Sigmoid colon (tissue), 6 donors: ENCODE measurements at regions not wholly inside any gene's neighbourhood (a gene's known extent, or its start where the extent isn't known, plus 50 kb on each side); places are given as distances from the start of the nearest gene placed in this dataset.

Experiments used
- DNase-seq: peaks from one replicate; pipeline ENCODE4 v3.0.0-alpha.2; 2019
- H3K27ac ChIP-seq, 4 donors: fragments of 200-600 bp; sonication (generic); one replicate each; pipeline ENCODE4 v1.5.1; 2016 to 2019; ENCODE audit warnings: mild to moderate bottlenecking in 1 of 4
- H3K27me3 ChIP-seq, 3 donors: fragments of 200-600 bp; sonication (generic); one replicate each; pipeline ENCODE4 v1.5.1; 2019; ENCODE audit warnings: mild to moderate bottlenecking in 1 of 3
- H3K36me3 ChIP-seq, 4 donors: fragments of 200-600 bp; sonication (generic); one replicate each; pipeline ENCODE4 v1.5.1; 2016 to 2019
- H3K4me1 ChIP-seq, 4 donors: fragments of 200-600 bp; sonication (generic); one replicate each; pipeline ENCODE4 v1.5.1; 2017 to 2019
- H3K4me3 ChIP-seq, 4 donors: fragments of 200-600 bp; sonication (generic); one replicate each; pipeline ENCODE4 v1.5.1; 2017 to 2019; ENCODE audit warnings: mild to moderate bottlenecking in 2 of 4, moderate library complexity in 1 of 4
- H3K9me3 ChIP-seq, 4 donors: fragments of 200-600 bp in 3 of 4; sonication (generic) in 3 of 4; one replicate each; pipeline versions ENCODE4 v1.5.1 to v1.6.1; 2013 to 2019
- EP300 ChIP-seq, 4 donors: sonication (generic); formaldehyde crosslinking; IDR thresholded peaks; one replicate each; pipeline ENCODE4 v1.6.1; 2017; ENCODE audit warnings: antibody characterized with exemption in 4 of 4
- POLR2A ChIP-seq, 2 donors: fragments of 450-650 bp; IDR thresholded peaks; one replicate each; pipeline ENCODE4 v1.6.1; 2016; ENCODE audit warnings: antibody characterized with exemption in 2 of 2, mild to moderate bottlenecking in 2 of 2, moderate library complexity in 2 of 2
- POLR2AphosphoS5 ChIP-seq, 4 donors: sonication (generic); formaldehyde crosslinking; IDR thresholded peaks; one replicate each; pipeline ENCODE4 v1.6.1; 2017; ENCODE audit warnings: antibody characterized with exemption in 4 of 4
- WGBS, 2 donors: extraction: QIAGEN DNeasy Blood & Tissue Kit; methylation state at CpG; one replicate each; pipeline ENCODE4 v1.1.7; 2013; 5-methylcytosine and 5-hydroxymethylcytosine counted together
- intact Hi-C: fragments of 100-400 bp; cut with DNase I; formaldehyde crosslinking; loops from one replicate; pipeline ENCODE4 v1.15.1; 2023
- TF ChIP-seq, protein P1 (sequence below), 4 experiments: fragments of 450-650 bp in 3 of 4; fragments of 200-600 bp in 1 of 4; IDR thresholded peaks; one replicate each; pipeline ENCODE4 v1.5.1; 2016 to 2019; ENCODE audit warnings: antibody characterized with exemption in 4 of 4, mild to moderate bottlenecking in 3 of 4, moderate library complexity in 2 of 4
- donor health status: healthy with polysubstance abuse.
- donor health status: healthy.

DNA sequence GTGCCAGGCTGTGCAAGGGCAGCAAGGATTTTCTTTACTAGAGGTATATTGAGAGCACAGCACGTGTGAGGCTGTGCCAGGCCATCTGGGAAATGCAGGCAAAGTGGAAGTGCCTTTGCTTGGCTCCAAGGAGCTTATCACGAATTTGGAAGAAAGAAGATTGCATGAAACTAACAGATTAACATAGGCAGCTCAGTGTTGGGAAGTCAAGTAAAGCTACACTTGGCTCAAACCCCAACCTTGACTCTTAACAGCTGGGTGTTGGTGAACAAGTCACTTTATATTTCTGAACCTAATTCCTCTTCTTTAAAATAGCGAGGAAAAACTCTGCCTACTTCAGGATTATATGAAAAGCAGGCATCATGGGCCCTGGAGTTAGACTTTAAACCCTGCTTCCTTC lies 105.2 kb downstream of the PLCE1 start:
- H3K9me3 ChIP-seq = no peaks in the 10 kb centered on the region
- TF ChIP-seq EP300 (IDR thresholded peaks at IDR 0.05) = no peak
- TF ChIP-seq POLR2AphosphoS5 (IDR thresholded peaks at IDR 0.05) = no peak
- TF ChIP-seq, protein P1, sequence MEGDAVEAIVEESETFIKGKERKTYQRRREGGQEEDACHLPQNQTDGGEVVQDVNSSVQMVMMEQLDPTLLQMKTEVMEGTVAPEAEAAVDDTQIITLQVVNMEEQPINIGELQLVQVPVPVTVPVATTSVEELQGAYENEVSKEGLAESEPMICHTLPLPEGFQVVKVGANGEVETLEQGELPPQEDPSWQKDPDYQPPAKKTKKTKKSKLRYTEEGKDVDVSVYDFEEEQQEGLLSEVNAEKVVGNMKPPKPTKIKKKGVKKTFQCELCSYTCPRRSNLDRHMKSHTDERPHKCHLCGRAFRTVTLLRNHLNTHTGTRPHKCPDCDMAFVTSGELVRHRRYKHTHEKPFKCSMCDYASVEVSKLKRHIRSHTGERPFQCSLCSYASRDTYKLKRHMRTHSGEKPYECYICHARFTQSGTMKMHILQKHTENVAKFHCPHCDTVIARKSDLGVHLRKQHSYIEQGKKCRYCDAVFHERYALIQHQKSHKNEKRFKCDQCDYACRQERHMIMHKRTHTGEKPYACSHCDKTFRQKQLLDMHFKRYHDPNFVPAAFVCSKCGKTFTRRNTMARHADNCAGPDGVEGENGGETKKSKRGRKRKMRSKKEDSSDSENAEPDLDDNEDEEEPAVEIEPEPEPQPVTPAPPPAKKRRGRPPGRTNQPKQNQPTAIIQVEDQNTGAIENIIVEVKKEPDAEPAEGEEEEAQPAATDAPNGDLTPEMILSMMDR (IDR thresholded peaks at IDR 0.05) = no peak
- no peak for TF ChIP-seq POLR2A (IDR thresholded peaks at IDR 0.05)
- H3K36me3 ChIP-seq = no peaks in the 10 kb centered on the region
- H3K27me3 ChIP-seq = no peaks in the 10 kb centered on the region
- 66 to 76% methylated on average over 3 of the region's 3 CpGs for WGBS, 2 donors
- no peak overlapping the region for H3K4me3 ChIP-seq
- DNase-seq = no peak
- no peak overlapping the region for H3K27ac ChIP-seq
- H3K4me1 ChIP-seq = peaks cover 0 to 22% (median 8%) of the 10 kb centered on the region in 4 donors
- intact Hi-C loops = no loop called here

DNA sequence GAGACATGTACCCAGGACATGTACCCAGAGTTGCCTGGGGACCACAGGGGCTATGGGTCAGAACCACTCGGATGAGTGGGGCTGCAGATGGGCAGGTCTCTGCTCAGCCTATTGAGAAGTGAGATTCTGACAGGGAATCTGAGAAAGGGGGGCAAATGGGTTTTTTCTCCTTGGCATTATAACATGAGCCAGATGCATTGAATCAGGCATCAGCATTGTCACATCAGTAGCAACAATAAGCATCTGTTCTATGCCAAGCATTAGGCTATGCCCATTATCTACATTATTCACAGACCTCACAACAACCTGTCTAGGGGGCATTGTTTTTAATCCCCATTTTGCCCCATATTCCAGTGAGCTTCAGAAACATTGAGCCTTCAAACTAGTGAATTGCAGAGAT lies 108.2 kb downstream of the PLCE1 start:
- Histone ChIP-seq H3K9me3 (no peaks in the 10 kb centered on the region), H3K36me3 (no peaks in the 10 kb centered on the region), H3K4me3 (no peak overlapping the region), H3K27me3 (no peaks in the 10 kb centered on the region), H3K27ac (no peak overlapping the region), H3K4me1 (peaks cover 0 to 29% (median 15%) of the 10 kb centered on the region in 4 donors)
- intact Hi-C loops = no loop called here
- no peak for TF ChIP-seq POLR2AphosphoS5 (IDR thresholded peaks at IDR 0.05)
- TF ChIP-seq EP300 (IDR thresholded peaks at IDR 0.05) = no peak
- TF ChIP-seq POLR2A (IDR thresholded peaks at IDR 0.05) = no peak
- TF ChIP-seq, protein P1 (IDR thresholded peaks at IDR 0.05) = no peak
- 90 to 91% methylated on average over 1 of the region's 1 CpG for WGBS, 2 donors
- no peak for DNase-seq

DNA sequence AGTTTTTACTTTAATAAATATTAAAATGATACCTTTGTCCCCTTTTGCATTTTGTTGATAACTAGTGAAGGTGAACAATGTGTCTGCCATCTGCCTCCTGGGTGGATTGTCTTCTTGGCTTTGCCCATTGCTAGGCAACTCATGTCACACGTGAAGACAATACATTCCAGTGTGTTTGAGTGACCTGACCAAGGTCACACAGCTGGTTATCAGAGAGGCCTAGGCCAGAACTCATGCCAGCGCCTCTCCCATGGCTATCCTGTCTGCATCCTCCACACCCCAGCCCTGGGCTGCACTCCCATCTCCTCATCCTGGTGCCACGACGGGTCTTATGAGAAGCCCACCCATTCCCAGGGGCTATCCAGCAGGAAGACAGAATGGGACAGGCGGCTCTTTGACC lies 108.7 kb downstream of the PLCE1 start:
- no peaks in the 10 kb centered on the region for H3K27me3 ChIP-seq
- WGBS, 2 donors = 79 to 88% methylated on average over 5 of the region's 5 CpGs
- no peak for DNase-seq
- intact Hi-C loops = no loop called here
- no peaks in the 10 kb centered on the region for H3K9me3 ChIP-seq
- TF ChIP-seq EP300 (IDR thresholded peaks at IDR 0.05) (no peak), POLR2A (IDR thresholded peaks at IDR 0.05) (no peak), POLR2AphosphoS5 (IDR thresholded peaks at IDR 0.05) (no peak)
- TF ChIP-seq, protein P1 (IDR thresholded peaks at IDR 0.05) = no peak
- peak overlapping the region in 1 of 4 donors; percentile 21 for H3K27ac ChIP-seq
- H3K4me1 ChIP-seq = peaks cover 0 to 29% (median 15%) of the 10 kb centered on the region in 4 donors
- H3K4me3 ChIP-seq = no peak overlapping the region
- H3K36me3 ChIP-seq = no peaks in the 10 kb centered on the region

DNA sequence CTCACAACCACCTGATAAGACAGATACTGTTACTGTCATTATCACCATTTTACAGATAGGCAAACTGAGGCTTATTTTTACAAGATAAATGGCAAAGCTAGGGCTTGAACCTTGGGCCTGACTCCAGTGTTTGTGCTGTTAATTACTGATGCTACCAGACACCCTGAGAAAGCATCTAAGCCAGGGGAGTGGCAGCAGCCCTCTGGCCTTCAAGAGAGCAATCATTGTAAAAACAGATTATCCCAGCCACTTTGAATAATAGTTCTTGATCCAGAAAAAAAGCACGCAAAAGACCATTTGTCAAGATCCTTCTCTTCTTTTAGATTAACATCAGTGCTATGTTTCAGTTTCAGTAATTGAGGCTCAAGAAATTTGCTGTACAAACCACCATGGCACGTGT lies 109.5 kb downstream of the PLCE1 start:
- intact Hi-C loops = no loop called here
- Histone ChIP-seq H3K36me3 (no peaks in the 10 kb centered on the region), H3K27ac (peak overlapping the region in 1 of 4 donors; percentile 21), H3K4me3 (no peak overlapping the region), H3K4me1 (peaks cover 0 to 29% (median 15%) of the 10 kb centered on the region in 4 donors), H3K27me3 (no peaks in the 10 kb centered on the region), H3K9me3 (no peaks in the 10 kb centered on the region)
- WGBS, 2 donors = 73 to 74% methylated on average over 2 of the region's 2 CpGs
- TF ChIP-seq POLR2A (IDR thresholded peaks at IDR 0.05) = no peak
- TF ChIP-seq EP300 (IDR thresholded peaks at IDR 0.05) = no peak
- TF ChIP-seq, protein P1 (IDR thresholded peaks at IDR 0.05) = no peak
- no peak for TF ChIP-seq POLR2AphosphoS5 (IDR thresholded peaks at IDR 0.05)
- no peak for DNase-seq

DNA sequence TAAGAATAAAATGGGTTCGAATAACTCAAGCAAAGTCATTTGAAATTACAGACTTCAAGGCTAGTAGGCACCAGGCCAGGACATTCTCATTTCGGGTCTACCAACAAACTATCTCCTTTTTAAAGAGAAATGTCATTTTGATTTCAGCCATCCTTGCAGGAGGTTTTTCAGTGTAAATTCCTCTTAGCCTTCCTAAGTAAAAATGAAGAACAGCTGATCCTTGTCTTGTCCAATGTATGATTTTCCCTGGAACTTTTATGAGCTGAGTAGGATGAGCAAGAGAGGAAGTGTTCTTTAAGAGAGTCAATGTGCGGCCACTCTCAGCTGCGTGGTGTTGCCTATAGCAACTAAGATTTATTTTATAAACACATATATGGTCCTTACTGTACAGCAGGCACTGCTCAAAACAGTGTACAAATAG lies 110.1 kb downstream of the PLCE1 start:
- no peak for DNase-seq
- no peak overlapping the region for H3K4me3 ChIP-seq
- intact Hi-C loops = no loop called here
- WGBS, 2 donors = 43 to 53% methylated on average over 4 of the region's 4 CpGs
- no peak for TF ChIP-seq POLR2A (IDR thresholded peaks at IDR 0.05)
- no peak for TF ChIP-seq POLR2AphosphoS5 (IDR thresholded peaks at IDR 0.05)
- no peak for TF ChIP-seq EP300 (IDR thresholded peaks at IDR 0.05)
- TF ChIP-seq, protein P1 (IDR thresholded peaks at IDR 0.05) = no peak
- H3K27me3 ChIP-seq = no peaks in the 10 kb centered on the region
- peak overlapping the region in 1 of 4 donors; percentile 31 for H3K27ac ChIP-seq
- peaks cover 0 to 29% (median 15%) of the 10 kb centered on the region in 4 donors for H3K4me1 ChIP-seq
- H3K9me3 ChIP-seq = no peaks in the 10 kb centered on the region
- H3K36me3 ChIP-seq = no peaks in the 10 kb centered on the region
